Liver (tissue), 3 donors: ENCODE measurements at regions not wholly inside any gene's neighbourhood (a gene's known extent, or its start where the extent isn't known, plus 50 kb on each side); places are given as distances from the start of the nearest gene placed in this dataset.
"Not testable (repeated sequence)": the region's sequence is repeated elsewhere in the genome, so short reads cannot be mapped to it uniquely, and the experiment has no call there.

Experiments used
- EGR1 ChIP-seq, 2 donors: IDR thresholded peaks; 2 replicates each; pipeline ENCODE4 v1.6.1; 2016 to 2018; ENCODE audit warnings: antibody characterized with exemption in 2 of 2, low read depth in 2 of 2
- FOXA2 ChIP-seq: IDR thresholded peaks from 2 replicates; pipeline ENCODE4 v1.6.1; 2016; ENCODE audit warnings: antibody characterized with exemption
- GABPA ChIP-seq, 2 donors: IDR thresholded peaks in 1 of 2; conservative IDR thresholded peaks in 1 of 2; 2 replicates each; pipeline ENCODE4 v1.6.1; 2016; ENCODE audit warnings: antibody characterized with exemption in 2 of 2, mild to moderate bottlenecking in 1 of 2, moderate library complexity in 1 of 2
- HNF4A ChIP-seq, 2 donors: conservative IDR thresholded peaks; 2 replicates each; pipeline ENCODE4 v1.6.1; 2016; ENCODE audit warnings: antibody characterized with exemption in 2 of 2, mild to moderate bottlenecking in 2 of 2
- MAX ChIP-seq: IDR thresholded peaks from 2 replicates; pipeline ENCODE4 v1.6.1; 2016; ENCODE audit warnings: antibody characterized with exemption
- SP1 ChIP-seq: IDR thresholded peaks from 2 replicates; pipeline ENCODE4 v1.6.1; 2018; ENCODE audit warnings: antibody characterized with exemption, mild to moderate bottlenecking
- TAF1 ChIP-seq: conservative IDR thresholded peaks from 2 replicates; pipeline ENCODE4 v1.6.1; 2016; ENCODE audit warnings: antibody characterized with exemption, mild to moderate bottlenecking
- YY1 ChIP-seq: IDR thresholded peaks from 2 replicates; pipeline ENCODE4 v1.6.1; 2016; ENCODE audit warnings: antibody characterized with exemption, mild to moderate bottlenecking
- TF ChIP-seq, protein P1 (sequence below): fragments of 150-350 bp; IDR thresholded peaks from 2 replicates; pipeline ENCODE4 v1.5.1; 2017; ENCODE audit warnings: improper control_type of control experiment, low read depth, low read length; ENCODE audit not compliant: missing input control
- donor health status: healthy.
- donor health status: healthy.

GRCh38 chr10:46154683-46155082 is 108.6 kb upstream of the MSMB start:
- TF ChIP-seq, protein P1, sequence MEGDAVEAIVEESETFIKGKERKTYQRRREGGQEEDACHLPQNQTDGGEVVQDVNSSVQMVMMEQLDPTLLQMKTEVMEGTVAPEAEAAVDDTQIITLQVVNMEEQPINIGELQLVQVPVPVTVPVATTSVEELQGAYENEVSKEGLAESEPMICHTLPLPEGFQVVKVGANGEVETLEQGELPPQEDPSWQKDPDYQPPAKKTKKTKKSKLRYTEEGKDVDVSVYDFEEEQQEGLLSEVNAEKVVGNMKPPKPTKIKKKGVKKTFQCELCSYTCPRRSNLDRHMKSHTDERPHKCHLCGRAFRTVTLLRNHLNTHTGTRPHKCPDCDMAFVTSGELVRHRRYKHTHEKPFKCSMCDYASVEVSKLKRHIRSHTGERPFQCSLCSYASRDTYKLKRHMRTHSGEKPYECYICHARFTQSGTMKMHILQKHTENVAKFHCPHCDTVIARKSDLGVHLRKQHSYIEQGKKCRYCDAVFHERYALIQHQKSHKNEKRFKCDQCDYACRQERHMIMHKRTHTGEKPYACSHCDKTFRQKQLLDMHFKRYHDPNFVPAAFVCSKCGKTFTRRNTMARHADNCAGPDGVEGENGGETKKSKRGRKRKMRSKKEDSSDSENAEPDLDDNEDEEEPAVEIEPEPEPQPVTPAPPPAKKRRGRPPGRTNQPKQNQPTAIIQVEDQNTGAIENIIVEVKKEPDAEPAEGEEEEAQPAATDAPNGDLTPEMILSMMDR, result not testable (repeated sequence)
- TF ChIP-seq HNF4A (conservative IDR thresholded peaks at IDR 0.05); EGR1 (IDR thresholded peaks at IDR 0.05; ENCODE audit: low read depth in 2 of 2); GABPA (IDR thresholded peaks at IDR 0.05 in 1 of 2, conservative IDR thresholded peaks at IDR 0.05 in 1 of 2); YY1; FOXA2; SP1; TAF1; MAX: not testable (repeated sequence)
